Smooth muscle cell (in vitro differentiated cells): ENCODE measurements at regions not wholly inside any gene's neighbourhood (a gene's known extent, or its start where the extent isn't known, plus 50 kb on each side); places are given as distances from the start of the nearest gene placed in this dataset.

Experiments
- DNase-seq: peaks from one replicate; lab custom pipeline; 2025; ENCODE audit not compliant: unreplicated experiment; lab: John Stamatoyannopoulos, UW
- H2AFZ ChIP-seq: fragments of 200-600 bp; sonication (generic); 2 replicates; pipeline ENCODE4 v1.6.0; 2016; ENCODE audit warnings: antibody characterized with exemption, low read depth, mild to moderate bottlenecking
- H3F3A ChIP-seq: fragments of 200-600 bp; sonication (generic); 2 replicates; pipeline ENCODE4 v1.6.0; 2017; ENCODE audit warnings: antibody characterized with exemption, low read depth
- H3K27ac ChIP-seq: fragments of 200-600 bp; sonication (generic); 2 replicates; pipeline ENCODE4 v1.5.1; 2016; ENCODE audit warnings: low read depth, mild to moderate bottlenecking
- H3K27me3 ChIP-seq: fragments of 200-600 bp; sonication (generic); 2 replicates; pipeline ENCODE4 v1.6.1; 2016; ENCODE audit warnings: low read depth, mild to moderate bottlenecking
- H3K36me3 ChIP-seq: fragments of 200-600 bp; sonication (generic); 2 replicates; pipeline ENCODE4 v1.5.1; 2016; ENCODE audit warnings: low read depth
- H3K4me1 ChIP-seq: fragments of 200-600 bp; sonication (generic); 2 replicates; pipeline ENCODE4 v1.5.1; 2016; ENCODE audit warnings: low read depth
- H3K4me2 ChIP-seq: fragments of 200-600 bp; sonication (generic); 2 replicates; pipeline ENCODE4 v1.6.0; 2016; ENCODE audit warnings: mild to moderate bottlenecking
- H3K4me3 ChIP-seq: fragments of 200-600 bp; sonication (generic); 2 replicates; pipeline ENCODE4 v1.5.1; 2016; ENCODE audit warnings: mild to moderate bottlenecking
- H3K79me2 ChIP-seq: fragments of 200-600 bp; sonication (generic); 2 replicates; pipeline ENCODE4 v1.6.0; 2016; ENCODE audit warnings: low read depth, mild to moderate bottlenecking
- H3K9ac ChIP-seq: fragments of 200-600 bp; sonication (generic); 2 replicates; pipeline ENCODE4 v1.6.0; 2016; ENCODE audit warnings: low read depth
- H3K9me3 ChIP-seq: fragments of 200-600 bp; sonication (generic); replicated peaks from 2 replicates; pipeline ENCODE4 v1.5.1; 2016; ENCODE audit warnings: low read depth
- H4K20me1 ChIP-seq: fragments of 200-600 bp; sonication (generic); 2 replicates; pipeline ENCODE4 v1.6.0; 2016; ENCODE audit warnings: low read depth
- WGBS: methylation state at CpG from one replicate; pipeline ENCODE4 v1.1.7; 2016; ENCODE audit warnings: low lambda C conversion rate; 5-methylcytosine and 5-hydroxymethylcytosine counted together
- TF ChIP-seq, protein P1 (sequence below): fragments of 200-600 bp; sonication (generic); IDR thresholded peaks from 2 replicates; pipeline ENCODE4 v1.5.1; 2017; ENCODE audit warnings: borderline replicate concordance, mild to moderate bottlenecking, antibody characterized with exemption; ENCODE audit not compliant: insufficient read depth, poor library complexity, severe bottlenecking

DNA sequence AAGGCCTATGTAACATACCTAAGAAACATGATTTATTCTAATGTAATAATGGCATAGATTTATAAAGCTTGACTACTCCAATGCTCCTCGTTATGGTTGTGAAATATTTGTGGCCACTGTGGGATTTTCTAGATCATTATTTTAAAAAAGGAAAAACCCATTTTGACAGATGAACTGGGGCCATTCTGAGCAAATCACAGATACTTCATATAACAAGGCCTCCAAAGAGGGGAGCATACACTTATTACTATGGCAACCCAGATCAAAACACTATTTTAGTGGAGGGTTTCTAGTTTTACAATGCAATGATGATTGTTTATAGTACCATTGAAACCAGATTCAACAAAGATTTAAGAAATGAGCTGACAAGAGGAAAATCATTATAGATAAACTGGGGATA, 346.6 kb downstream of the ZNF326 start:
- TF ChIP-seq, protein P1, sequence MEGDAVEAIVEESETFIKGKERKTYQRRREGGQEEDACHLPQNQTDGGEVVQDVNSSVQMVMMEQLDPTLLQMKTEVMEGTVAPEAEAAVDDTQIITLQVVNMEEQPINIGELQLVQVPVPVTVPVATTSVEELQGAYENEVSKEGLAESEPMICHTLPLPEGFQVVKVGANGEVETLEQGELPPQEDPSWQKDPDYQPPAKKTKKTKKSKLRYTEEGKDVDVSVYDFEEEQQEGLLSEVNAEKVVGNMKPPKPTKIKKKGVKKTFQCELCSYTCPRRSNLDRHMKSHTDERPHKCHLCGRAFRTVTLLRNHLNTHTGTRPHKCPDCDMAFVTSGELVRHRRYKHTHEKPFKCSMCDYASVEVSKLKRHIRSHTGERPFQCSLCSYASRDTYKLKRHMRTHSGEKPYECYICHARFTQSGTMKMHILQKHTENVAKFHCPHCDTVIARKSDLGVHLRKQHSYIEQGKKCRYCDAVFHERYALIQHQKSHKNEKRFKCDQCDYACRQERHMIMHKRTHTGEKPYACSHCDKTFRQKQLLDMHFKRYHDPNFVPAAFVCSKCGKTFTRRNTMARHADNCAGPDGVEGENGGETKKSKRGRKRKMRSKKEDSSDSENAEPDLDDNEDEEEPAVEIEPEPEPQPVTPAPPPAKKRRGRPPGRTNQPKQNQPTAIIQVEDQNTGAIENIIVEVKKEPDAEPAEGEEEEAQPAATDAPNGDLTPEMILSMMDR: no peak
- no peak overlapping the region for H3K4me2 ChIP-seq
- H3F3A ChIP-seq: no peaks in the 10 kb centered on the region
- H3K9me3 ChIP-seq: no peaks in the 10 kb centered on the region
- H3K79me2 ChIP-seq: no peaks in the 10 kb centered on the region
- 94% methylated on average over 1 of the region's 1 CpG for WGBS
- H3K27ac ChIP-seq: no peak overlapping the region
- H3K9ac ChIP-seq: no peak overlapping the region
- H2AFZ ChIP-seq: no peak overlapping the region
- no peaks in the 10 kb centered on the region for H3K36me3 ChIP-seq
- H3K4me1 ChIP-seq: no peaks in the 10 kb centered on the region
- no peaks in the 10 kb centered on the region for H4K20me1 ChIP-seq
- H3K4me3 ChIP-seq: no peak overlapping the region
- H3K27me3 ChIP-seq: peaks cover 8% of the 10 kb centered on the region
- no peak for DNase-seq

DNA sequence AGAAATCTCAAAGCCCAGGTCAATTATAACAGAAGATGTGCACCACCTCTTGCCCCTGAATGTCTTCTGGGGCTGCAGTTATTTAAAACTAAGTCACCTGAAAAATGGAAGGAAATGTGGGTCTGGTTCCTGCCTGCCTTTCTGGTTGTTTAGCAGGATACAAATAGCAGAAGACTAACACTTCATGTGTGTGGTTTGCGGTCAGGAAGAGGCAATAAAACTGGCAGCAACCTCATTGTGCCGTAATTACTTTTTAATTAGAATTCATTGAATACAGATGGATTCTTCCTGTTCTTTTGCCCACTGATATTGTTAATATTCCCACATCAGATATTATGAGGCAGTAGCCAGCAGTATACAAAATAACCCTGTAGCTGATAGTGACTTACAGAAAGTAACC, 345.7 kb downstream of the ZNF326 start:
- TF ChIP-seq, protein P1: no peak
- no peak overlapping the region for H3K4me3 ChIP-seq
- H4K20me1 ChIP-seq: no peaks in the 10 kb centered on the region
- no peak overlapping the region for H3K9ac ChIP-seq
- H3F3A ChIP-seq: no peaks in the 10 kb centered on the region
- 88% methylated on average over 2 of the region's 2 CpGs for WGBS
- no peaks in the 10 kb centered on the region for H3K36me3 ChIP-seq
- H3K79me2 ChIP-seq: no peaks in the 10 kb centered on the region
- no peak overlapping the region for H2AFZ ChIP-seq
- peaks cover 8% of the 10 kb centered on the region for H3K27me3 ChIP-seq
- H3K4me1 ChIP-seq: no peaks in the 10 kb centered on the region
- no peak for DNase-seq
- H3K27ac ChIP-seq: no peak overlapping the region
- no peak overlapping the region for H3K4me2 ChIP-seq
- H3K9me3 ChIP-seq: no peaks in the 10 kb centered on the region

DNA sequence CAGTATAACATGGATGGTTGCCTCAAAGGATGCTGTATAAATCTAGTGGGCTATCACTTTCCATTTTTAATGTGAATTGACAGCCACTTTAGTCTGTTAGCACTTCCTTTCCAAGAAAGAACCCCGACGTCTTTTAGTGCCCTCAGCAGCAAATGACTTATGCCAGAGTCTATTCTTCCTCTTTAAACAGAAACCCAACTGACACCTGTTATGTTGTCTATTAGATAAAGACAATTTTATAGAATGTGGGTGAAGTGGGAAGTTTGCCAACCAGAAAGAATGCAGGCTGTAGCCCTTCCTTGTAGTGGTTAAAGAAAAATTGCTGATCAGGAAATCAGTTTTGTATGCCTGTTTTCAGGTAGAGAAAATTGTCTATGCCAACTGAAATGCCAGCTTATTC, 344.9 kb downstream of the ZNF326 start:
- no peaks in the 10 kb centered on the region for H3K9me3 ChIP-seq
- H3K4me3 ChIP-seq: no peak overlapping the region
- no peaks in the 10 kb centered on the region for H3F3A ChIP-seq
- H3K9ac ChIP-seq: no peak overlapping the region
- TF ChIP-seq, protein P1: no peak
- 93% methylated on average over 2 of the region's 2 CpGs for WGBS
- no peaks in the 10 kb centered on the region for H4K20me1 ChIP-seq
- peaks cover 8% of the 10 kb centered on the region for H3K27me3 ChIP-seq
- H3K4me2 ChIP-seq: no peak overlapping the region
- no peak overlapping the region for H2AFZ ChIP-seq
- no peak for DNase-seq
- no peaks in the 10 kb centered on the region for H3K79me2 ChIP-seq
- H3K36me3 ChIP-seq: no peaks in the 10 kb centered on the region
- H3K4me1 ChIP-seq: no peaks in the 10 kb centered on the region
- no peak overlapping the region for H3K27ac ChIP-seq

DNA sequence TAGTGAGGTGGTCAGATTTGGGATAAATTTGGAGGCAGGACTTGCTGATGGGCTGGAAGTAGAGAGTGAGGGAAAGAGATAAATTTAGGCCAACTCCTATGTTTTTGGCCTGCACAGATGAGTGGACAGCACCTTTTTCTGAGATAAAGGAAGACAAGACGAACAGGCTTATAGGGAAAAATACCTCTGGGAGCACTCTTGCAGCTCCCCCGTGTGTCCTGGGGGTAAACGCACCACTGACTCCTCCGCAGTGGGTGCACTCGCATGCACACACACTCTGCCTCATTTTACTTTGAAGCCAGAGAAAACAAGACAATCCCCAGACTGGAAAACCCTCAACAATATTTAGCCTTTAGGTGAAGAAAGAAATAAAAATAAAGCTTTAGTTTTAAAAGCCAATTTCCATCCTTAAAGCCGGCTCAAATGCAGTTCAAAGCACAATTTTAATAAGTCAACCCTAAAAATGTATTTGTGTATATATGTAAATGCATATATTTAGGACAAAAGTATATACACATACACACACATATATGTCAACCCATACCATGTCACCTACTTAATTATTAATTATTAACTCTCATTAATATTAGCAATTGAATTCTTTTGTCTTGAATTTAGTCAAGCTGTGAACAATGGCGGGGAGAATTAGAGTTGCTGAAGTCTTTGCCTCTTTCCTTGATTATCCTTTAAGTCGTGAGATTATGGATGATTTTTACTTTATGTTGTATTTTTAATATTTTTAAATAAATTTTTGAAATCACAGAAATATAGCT, 341.8 kb downstream of the ZNF326 start:
- Histone ChIP-seq H3K36me3 (no peaks in the 10 kb centered on the region), H3F3A (no peaks in the 10 kb centered on the region), H3K9ac (no peak overlapping the region), H3K4me1 (no peaks in the 10 kb centered on the region), H3K4me3 (no peak overlapping the region), H3K27me3 (peaks cover 8% of the 10 kb centered on the region), H4K20me1 (no peaks in the 10 kb centered on the region), H3K4me2 (no peak overlapping the region), H2AFZ (no peak overlapping the region), H3K27ac (no peak overlapping the region), H3K79me2 (no peaks in the 10 kb centered on the region), H3K9me3 (no peaks in the 10 kb centered on the region)
- TF ChIP-seq, protein P1: no peak
- WGBS: 81% methylated on average over 8 of the region's 8 CpGs
- DNase-seq: no peak
